ENCODE measurements at regions not wholly inside any gene's neighbourhood (a gene's known extent, or its start where the extent isn't known, plus 50 kb on each side); places are given as distances from the start of the nearest gene placed in this dataset.

GRCh38 chr6:15854378-15854777 is 191.6 kb upstream of the DTNBP1 start:
- Mint-ChIP-seq H3K36me3 (ENCODE audit: low read depth) (peaks cover 3% of the 10 kb centered on the region), H3K27me3 (ENCODE audit: insufficient read depth, low read depth, poor library complexity) (peaks cover 2% of the 10 kb centered on the region), H3K9me3 (peaks cover 14% of the 10 kb centered on the region; the same call in 2 of the 3 replicates), H3K4me1 (peaks cover 24% of the 10 kb centered on the region), H3K4me3 (no peak overlapping the region), H3K27ac (no peak overlapping the region)
- Histone ChIP-seq H3K4me3 (no peak overlapping the region), H3F3A (replicated peaks; ENCODE audit: low read depth) (no peaks in the 10 kb centered on the region), H3K4me2 (no peak overlapping the region), H2AFZ (no peak overlapping the region), H3K36me3 (ENCODE audit: insufficient read depth) (no peaks in the 10 kb centered on the region), H3K79me2 (replicated peaks; ENCODE audit: insufficient read depth) (no peaks in the 10 kb centered on the region), H3K27ac (ENCODE audit: low read depth) (no peak overlapping the region), H4K20me1 (replicated peaks; ENCODE audit: insufficient read depth) (no peaks in the 10 kb centered on the region), H3K4me1 (ENCODE audit: insufficient read depth) (peaks cover 8% of the 10 kb centered on the region), H3K9me2 (ENCODE audit: insufficient read depth) (0 out of 2 replicates have a peak, but pooled peaks cover 5% of the 10 kb centered on the region), H3K27me3 (ENCODE audit: insufficient read depth) (no peaks in the 10 kb centered on the region)
- ATAC-seq (no peak), DNase-seq (ENCODE audit: low spot score) (no peak)
- TF ChIP-seq JUNB (IDR thresholded peaks at IDR 0.05; ENCODE audit: unreplicated experiment): no peak
- TF ChIP-seq, protein P1, sequence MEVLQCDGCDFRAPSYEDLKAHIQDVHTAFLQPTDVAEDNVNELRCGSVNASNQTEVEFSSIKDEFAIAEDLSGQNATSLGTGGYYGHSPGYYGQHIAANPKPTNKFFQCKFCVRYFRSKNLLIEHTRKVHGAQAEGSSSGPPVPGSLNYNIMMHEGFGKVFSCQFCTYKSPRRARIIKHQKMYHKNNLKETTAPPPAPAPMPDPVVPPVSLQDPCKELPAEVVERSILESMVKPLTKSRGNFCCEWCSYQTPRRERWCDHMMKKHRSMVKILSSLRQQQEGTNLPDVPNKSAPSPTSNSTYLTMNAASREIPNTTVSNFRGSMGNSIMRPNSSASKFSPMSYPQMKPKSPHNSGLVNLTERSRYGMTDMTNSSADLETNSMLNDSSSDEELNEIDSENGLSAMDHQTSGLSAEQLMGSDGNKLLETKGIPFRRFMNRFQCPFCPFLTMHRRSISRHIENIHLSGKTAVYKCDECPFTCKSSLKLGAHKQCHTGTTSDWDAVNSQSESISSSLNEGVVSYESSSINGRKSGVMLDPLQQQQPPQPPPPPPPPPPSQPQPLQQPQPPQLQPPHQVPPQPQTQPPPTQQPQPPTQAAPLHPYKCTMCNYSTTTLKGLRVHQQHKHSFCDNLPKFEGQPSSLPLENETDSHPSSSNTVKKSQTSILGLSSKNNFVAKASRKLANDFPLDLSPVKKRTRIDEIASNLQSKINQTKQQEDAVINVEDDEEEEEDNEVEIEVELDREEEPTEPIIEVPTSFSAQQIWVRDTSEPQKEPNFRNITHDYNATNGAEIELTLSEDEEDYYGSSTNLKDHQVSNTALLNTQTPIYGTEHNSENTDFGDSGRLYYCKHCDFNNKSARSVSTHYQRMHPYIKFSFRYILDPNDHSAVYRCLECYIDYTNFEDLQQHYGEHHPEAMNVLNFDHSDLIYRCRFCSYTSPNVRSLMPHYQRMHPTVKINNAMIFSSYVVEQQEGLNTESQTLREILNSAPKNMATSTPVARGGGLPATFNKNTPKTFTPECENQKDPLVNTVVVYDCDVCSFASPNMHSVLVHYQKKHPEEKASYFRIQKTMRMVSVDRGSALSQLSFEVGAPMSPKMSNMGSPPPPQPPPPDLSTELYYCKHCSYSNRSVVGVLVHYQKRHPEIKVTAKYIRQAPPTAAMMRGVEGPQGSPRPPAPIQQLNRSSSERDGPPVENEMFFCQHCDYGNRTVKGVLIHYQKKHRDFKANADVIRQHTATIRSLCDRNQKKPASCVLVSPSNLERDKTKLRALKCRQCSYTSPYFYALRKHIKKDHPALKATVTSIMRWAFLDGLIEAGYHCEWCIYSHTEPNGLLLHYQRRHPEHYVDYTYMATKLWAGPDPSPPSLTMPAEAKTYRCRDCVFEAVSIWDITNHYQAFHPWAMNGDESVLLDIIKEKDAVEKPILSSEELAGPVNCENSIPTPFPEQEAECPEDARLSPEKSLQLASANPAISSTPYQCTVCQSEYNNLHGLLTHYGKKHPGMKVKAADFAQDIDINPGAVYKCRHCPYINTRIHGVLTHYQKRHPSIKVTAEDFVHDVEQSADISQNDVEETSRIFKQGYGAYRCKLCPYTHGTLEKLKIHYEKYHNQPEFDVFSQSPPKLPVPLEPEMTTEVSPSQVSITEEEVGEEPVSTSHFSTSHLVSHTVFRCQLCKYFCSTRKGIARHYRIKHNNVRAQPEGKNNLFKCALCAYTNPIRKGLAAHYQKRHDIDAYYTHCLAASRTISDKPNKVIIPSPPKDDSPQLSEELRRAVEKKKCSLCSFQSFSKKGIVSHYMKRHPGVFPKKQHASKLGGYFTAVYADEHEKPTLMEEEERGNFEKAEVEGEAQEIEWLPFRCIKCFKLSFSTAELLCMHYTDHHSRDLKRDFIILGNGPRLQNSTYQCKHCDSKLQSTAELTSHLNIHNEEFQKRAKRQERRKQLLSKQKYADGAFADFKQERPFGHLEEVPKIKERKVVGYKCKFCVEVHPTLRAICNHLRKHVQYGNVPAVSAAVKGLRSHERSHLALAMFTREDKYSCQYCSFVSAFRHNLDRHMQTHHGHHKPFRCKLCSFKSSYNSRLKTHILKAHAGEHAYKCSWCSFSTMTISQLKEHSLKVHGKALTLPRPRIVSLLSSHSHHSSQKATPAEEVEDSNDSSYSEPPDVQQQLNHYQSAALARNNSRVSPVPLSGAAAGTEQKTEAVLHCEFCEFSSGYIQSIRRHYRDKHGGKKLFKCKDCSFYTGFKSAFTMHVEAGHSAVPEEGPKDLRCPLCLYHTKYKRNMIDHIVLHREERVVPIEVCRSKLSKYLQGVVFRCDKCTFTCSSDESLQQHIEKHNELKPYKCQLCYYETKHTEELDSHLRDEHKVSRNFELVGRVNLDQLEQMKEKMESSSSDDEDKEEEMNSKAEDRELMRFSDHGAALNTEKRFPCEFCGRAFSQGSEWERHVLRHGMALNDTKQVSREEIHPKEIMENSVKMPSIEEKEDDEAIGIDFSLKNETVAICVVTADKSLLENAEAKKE (CRISPR knock-in tag; IDR thresholded peaks at IDR 0.05): no peak
- no peak for TF ChIP-seq NANOG (IDR thresholded peaks at IDR 0.05; ENCODE audit: borderline replicate concordance)
- TF ChIP-seq REST (IDR thresholded peaks at IDR 0.05; ENCODE audit: unreplicated experiment): no peak
